Adrenal gland (tissue), 5 donors: ENCODE measurements at regions not wholly inside any gene's neighbourhood (a gene's known extent, or its start where the extent isn't known, plus 50 kb on each side); places are given as distances from the start of the nearest gene placed in this dataset.

Experiments
- CTCF ChIP-seq, 6 experiments: fragments of 450-650 bp in 4 of 6; fragments of 200-600 bp in 2 of 6; sonication (generic) in 1 of 6; IDR thresholded peaks; 1 replicate in 5 of 6; 2 replicates in 1 of 6; pipeline versions ENCODE4 v1.5.1 to v1.8.0; 2016 to 2021; ENCODE audit warnings: antibody characterized with exemption in 6 of 6, mild to moderate bottlenecking in 2 of 6, moderate library complexity in 1 of 6
- POLR2A ChIP-seq, 2 donors: fragments of 450-650 bp; IDR thresholded peaks; one replicate each; pipeline ENCODE4 v1.6.1; 2017; ENCODE audit warnings: antibody characterized with exemption in 2 of 2, mild to moderate bottlenecking in 2 of 2, moderate library complexity in 1 of 2
- donor health status: DM: no; HTN: no; CAD: no.

- no peak for TF ChIP-seq CTCF (IDR thresholded peaks at IDR 0.05)
- no peak for TF ChIP-seq POLR2A (IDR thresholded peaks at IDR 0.05)
These were observed 170.2 kb upstream of the PRICKLE2 start for GRCh38 chr3:64395490-64395889.
